Vagina (tissue), 2 donors: ENCODE measurements at regions not wholly inside any gene's neighbourhood (a gene's known extent, or its start where the extent isn't known, plus 50 kb on each side); places are given as distances from the start of the nearest gene placed in this dataset.

Source experiments
- CTCF ChIP-seq, 3 experiments: fragments of 450-650 bp in 2 of 3; fragments of 200-600 bp in 1 of 3; sonication (generic) in 1 of 3; IDR thresholded peaks; one replicate each; pipeline ENCODE4 v1.5.1; 2017 to 2019; ENCODE audit warnings: antibody characterized with exemption in 3 of 3, mild to moderate bottlenecking in 2 of 3, moderate library complexity in 2 of 3
- POLR2AphosphoS5 ChIP-seq, 2 donors: sonication (generic); formaldehyde crosslinking; IDR thresholded peaks; one replicate each; pipeline ENCODE4 v1.9.0; 2017; ENCODE audit warnings: antibody characterized with exemption in 2 of 2, mild to moderate bottlenecking in 2 of 2, low read depth in 1 of 2; ENCODE audit not compliant: insufficient read depth in 1 of 2

DNA sequence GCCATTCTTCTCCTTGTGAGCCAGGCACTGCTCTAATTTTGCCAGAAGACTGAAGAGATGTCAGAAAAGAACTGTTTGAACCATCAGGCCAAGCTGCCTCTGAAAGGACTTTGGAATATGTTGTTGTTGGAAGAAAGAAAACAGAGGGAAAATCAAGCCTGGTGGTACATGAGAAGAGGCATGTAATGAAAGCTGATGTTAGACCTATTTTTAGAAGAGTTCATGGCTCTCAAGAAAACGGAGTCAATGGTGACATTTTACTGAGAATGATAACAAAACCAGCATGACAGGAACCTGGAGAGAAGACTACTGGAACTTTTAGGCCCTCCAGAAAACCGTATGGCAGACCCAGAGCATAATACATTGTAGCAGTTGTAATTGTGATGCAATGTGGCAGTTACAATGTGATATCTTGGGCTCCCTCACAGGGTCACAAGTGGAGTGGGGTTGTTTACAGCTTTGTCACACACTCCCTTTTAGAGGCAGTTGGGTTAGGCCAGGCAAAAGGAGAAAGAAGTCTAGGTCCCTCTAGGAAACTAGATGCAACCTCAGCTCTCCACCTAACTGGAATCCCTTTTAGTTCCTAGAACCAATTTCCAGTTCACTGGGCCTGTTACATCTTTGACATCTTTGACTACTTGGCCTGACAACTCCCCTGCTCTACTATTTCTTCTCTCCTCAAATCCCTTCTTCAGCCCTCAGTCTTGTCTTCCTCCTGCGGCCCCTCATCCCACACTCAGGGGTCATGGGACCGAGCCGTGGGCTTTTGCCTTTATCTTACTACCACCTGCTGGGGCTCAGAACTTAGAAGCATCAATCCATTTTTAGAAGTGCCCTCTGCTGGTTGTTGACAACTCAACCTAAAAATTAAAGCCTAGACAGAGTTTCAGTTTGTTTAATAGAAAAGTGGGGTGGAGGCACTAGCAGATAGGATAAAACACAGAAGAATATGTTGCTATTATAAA, 61.2 kb upstream of the JAK2 start:
- TF ChIP-seq CTCF (IDR thresholded peaks at IDR 0.05) = no peak
- no peak for TF ChIP-seq POLR2AphosphoS5 (IDR thresholded peaks at IDR 0.05; ENCODE audit: insufficient read depth in 1 of 2, low read depth in 1 of 2)
